ENCODE measurements at regions not wholly inside any gene's neighbourhood (a gene's known extent, or its start where the extent isn't known, plus 50 kb on each side); places are given as distances from the start of the nearest gene placed in this dataset.

DNA sequence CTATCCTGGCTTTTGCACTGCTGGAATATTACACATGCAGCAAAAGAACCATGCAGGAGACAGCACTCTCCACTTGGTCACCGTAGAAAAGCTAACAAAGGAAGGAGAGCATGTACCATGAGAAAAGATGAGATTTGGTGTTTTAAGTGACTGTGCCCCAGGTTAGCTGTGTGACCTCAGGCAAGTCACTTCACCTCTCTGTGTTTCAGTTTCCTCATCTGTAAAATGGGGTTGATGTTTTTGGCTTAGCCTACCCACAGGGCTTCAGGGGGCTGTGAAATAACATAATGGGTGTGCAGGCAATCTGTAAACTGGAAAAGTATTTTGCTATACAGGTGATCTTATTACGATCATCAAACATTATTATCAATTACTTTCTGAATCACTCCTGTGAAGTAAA lies 69.3 kb upstream of the SLC6A11 start:
- WGBS, 5 donors, result 86 to 95% (median 92%) methylated on average over 2 of the region's 2 CpGs
- Histone ChIP-seq H3K27ac (no peak overlapping the region), H3K4me1 (no peaks in the 10 kb centered on the region), H3K27me3 (replicated peaks in 1 of 7) (peaks cover 0 to 60% (median 7%) of the 10 kb centered on the region in 7 donors), H3K4me3 (no peak overlapping the region), H3K9me3 (no peaks in the 10 kb centered on the region), H3K36me3 (no peaks in the 10 kb centered on the region)
- intact Hi-C loops (cut with DNase I; ENCODE audit: low total_unique reads), result no loop called here
- DNase-seq, result no peak
- TF ChIP-seq CTCF (IDR thresholded peaks at IDR 0.05 in 8 of 11, conservative IDR thresholded peaks at IDR 0.05 in 3 of 11), result no peak
- TF ChIP-seq POLR2A (IDR thresholded peaks at IDR 0.05), result no peak
- TF ChIP-seq POLR2AphosphoS5 (IDR thresholded peaks at IDR 0.05), result no peak

GRCh38 chr3:10747341-10747740 lies 68.7 kb upstream of the SLC6A11 start:
- Histone ChIP-seq H3K36me3 (no peaks in the 10 kb centered on the region), H3K27ac (no peak overlapping the region), H3K27me3 (replicated peaks in 1 of 7) (peaks cover 0 to 67% (median 7%) of the 10 kb centered on the region in 7 donors), H3K9me3 (no peaks in the 10 kb centered on the region), H3K4me3 (no peak overlapping the region), H3K4me1 (no peaks in the 10 kb centered on the region)
- no peak for DNase-seq
- intact Hi-C loops (cut with DNase I; ENCODE audit: low total_unique reads), result no loop called here
- TF ChIP-seq POLR2AphosphoS5 (IDR thresholded peaks at IDR 0.05) (no peak), POLR2A (IDR thresholded peaks at IDR 0.05) (no peak), CTCF (IDR thresholded peaks at IDR 0.05 in 8 of 11, conservative IDR thresholded peaks at IDR 0.05 in 3 of 11) (no peak)
- 73 to 85% (median 83%) methylated on average over 6 of the region's 6 CpGs for WGBS, 5 donors

- Histone ChIP-seq H3K4me1 (no peaks in the 10 kb centered on the region), H3K27ac (no peak overlapping the region), H3K36me3 (no peaks in the 10 kb centered on the region), H3K27me3 (replicated peaks in 1 of 7) (peaks cover 0 to 74% (median 7%) of the 10 kb centered on the region in 7 donors), H3K4me3 (no peak overlapping the region), H3K9me3 (no peaks in the 10 kb centered on the region)
- intact Hi-C loops (cut with DNase I; ENCODE audit: low total_unique reads), result no loop called here
- WGBS, 5 donors, result 44 to 88% (median 67%) methylated on average over 1 of the region's 1 CpG
- DNase-seq, result no peak
- TF ChIP-seq POLR2AphosphoS5 (IDR thresholded peaks at IDR 0.05) (no peak), POLR2A (IDR thresholded peaks at IDR 0.05) (no peak), CTCF (IDR thresholded peaks at IDR 0.05 in 8 of 11, conservative IDR thresholded peaks at IDR 0.05 in 3 of 11) (no peak)
Measured at GRCh38 chr3:10748040-10748439, 68.0 kb upstream of the SLC6A11 start.

DNA sequence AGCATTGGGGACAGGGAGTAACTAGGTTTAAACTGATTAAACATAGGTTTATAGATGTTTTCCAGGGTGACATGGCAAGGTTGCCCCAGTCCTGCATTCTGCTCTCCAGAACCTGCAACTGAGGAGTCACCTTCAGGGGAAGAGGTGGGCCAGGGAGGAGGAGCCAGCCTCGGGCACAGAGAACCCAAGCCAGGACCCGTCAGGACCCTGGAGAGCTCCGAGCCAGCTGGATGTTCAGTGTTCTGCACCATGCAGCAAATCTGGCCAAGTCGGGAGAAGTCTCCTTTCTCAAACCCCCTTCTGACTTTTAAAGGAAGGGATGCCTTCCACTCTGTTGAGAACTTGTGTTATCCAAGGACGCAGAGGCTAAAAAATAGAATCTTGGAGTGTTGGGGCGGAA lies 62.1 kb upstream of the SLC6A11 start:
- no peaks in the 10 kb centered on the region for H3K9me3 ChIP-seq
- H3K4me3 ChIP-seq, result no peak overlapping the region
- H3K27ac ChIP-seq, result no peak overlapping the region
- H3K36me3 ChIP-seq, result no peaks in the 10 kb centered on the region
- DNase-seq, result no peak
- peaks cover 0 to 71% (median 0%) of the 10 kb centered on the region in 7 donors for H3K27me3 ChIP-seq (replicated peaks in 1 of 7)
- intact Hi-C loops (cut with DNase I; ENCODE audit: low total_unique reads), result loop anchor here (10.0 kb wide), 2 partner anchors 191 to 581 kb away; no protein-coding TSS in a partner anchor
- 10 to 16% (median 13%) methylated on average over 6 of the region's 6 CpGs for WGBS, 5 donors
- no peaks in the 10 kb centered on the region for H3K4me1 ChIP-seq
- TF ChIP-seq POLR2A (IDR thresholded peaks at IDR 0.05) (no peak), POLR2AphosphoS5 (IDR thresholded peaks at IDR 0.05) (no peak), CTCF (IDR thresholded peaks at IDR 0.05 in 8 of 11, conservative IDR thresholded peaks at IDR 0.05 in 3 of 11) (no peak)
